Uterus (tissue), 2 donors: ENCODE measurements at regions not wholly inside any gene's neighbourhood (a gene's known extent, or its start where the extent isn't known, plus 50 kb on each side); places are given as distances from the start of the nearest gene placed in this dataset.

Experiments used
- POLR2A ChIP-seq, 2 donors: fragments of 450-650 bp; IDR thresholded peaks; one replicate each; pipeline ENCODE4 v1.6.1; 2016; ENCODE audit warnings: antibody characterized with exemption in 2 of 2, mild to moderate bottlenecking in 1 of 2, moderate library complexity in 1 of 2
- TF ChIP-seq, protein P1 (sequence below), 4 experiments: fragments of 200-600 bp in 2 of 4; fragments of 450-650 bp in 2 of 4; sonication (generic) in 2 of 4; IDR thresholded peaks; one replicate each; pipeline ENCODE4 v1.5.1; 2016 to 2019; ENCODE audit warnings: antibody characterized with exemption in 4 of 4, mild to moderate bottlenecking in 2 of 4, moderate library complexity in 1 of 4

DNA sequence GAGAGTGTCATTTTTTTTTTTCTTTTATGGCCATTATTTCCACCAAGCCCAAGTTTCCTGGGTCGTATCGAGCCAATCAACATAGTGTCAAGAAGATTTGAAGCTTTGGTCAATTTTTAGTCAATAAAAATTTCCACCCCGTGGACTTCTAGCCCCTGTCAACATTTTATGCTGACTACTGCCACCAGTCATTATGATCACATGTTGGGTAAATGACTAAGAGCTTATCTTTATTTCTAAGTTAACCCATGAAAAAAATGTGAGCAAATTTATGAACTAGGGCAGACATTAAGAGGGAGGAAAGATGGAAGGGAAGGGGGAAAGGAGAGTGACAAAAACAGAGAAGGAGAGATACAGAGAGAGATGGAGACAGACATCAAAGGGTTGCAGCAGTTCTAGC lies 143.5 kb upstream of the ALDH1B1 start:
- TF ChIP-seq, protein P1, sequence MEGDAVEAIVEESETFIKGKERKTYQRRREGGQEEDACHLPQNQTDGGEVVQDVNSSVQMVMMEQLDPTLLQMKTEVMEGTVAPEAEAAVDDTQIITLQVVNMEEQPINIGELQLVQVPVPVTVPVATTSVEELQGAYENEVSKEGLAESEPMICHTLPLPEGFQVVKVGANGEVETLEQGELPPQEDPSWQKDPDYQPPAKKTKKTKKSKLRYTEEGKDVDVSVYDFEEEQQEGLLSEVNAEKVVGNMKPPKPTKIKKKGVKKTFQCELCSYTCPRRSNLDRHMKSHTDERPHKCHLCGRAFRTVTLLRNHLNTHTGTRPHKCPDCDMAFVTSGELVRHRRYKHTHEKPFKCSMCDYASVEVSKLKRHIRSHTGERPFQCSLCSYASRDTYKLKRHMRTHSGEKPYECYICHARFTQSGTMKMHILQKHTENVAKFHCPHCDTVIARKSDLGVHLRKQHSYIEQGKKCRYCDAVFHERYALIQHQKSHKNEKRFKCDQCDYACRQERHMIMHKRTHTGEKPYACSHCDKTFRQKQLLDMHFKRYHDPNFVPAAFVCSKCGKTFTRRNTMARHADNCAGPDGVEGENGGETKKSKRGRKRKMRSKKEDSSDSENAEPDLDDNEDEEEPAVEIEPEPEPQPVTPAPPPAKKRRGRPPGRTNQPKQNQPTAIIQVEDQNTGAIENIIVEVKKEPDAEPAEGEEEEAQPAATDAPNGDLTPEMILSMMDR (IDR thresholded peaks at IDR 0.05): no peak
- no peak for TF ChIP-seq POLR2A (IDR thresholded peaks at IDR 0.05)
